GM12878 (cell line): ENCODE measurements at regions not wholly inside any gene's neighbourhood (a gene's known extent, or its start where the extent isn't known, plus 50 kb on each side); places are given as distances from the start of the nearest gene placed in this dataset.

Experiments
- ATF7 ChIP-seq: fragments of 450-650 bp; IDR thresholded peaks from 2 replicates; pipeline ENCODE4 v1.6.1; 2016; ENCODE audit warnings: low read depth, mild to moderate bottlenecking
- CREM ChIP-seq: IDR thresholded peaks from 2 replicates; pipeline ENCODE4 v1.6.1; 2014; ENCODE audit warnings: antibody characterized with exemption, low read depth
- HDAC6 ChIP-seq: fragments of 200-600 bp; sonication (generic); IDR thresholded peaks from one replicate; pipeline ENCODE4 v1.8.0; 2017; ENCODE audit warnings: antibody characterized with exemption; ENCODE audit not compliant: unreplicated experiment
- IKZF2 ChIP-seq, 2 experiments: fragments of 450-650 bp; IDR thresholded peaks; 2 replicates each; pipeline ENCODE4 v1.6.1; 2017; ENCODE audit warnings: mild to moderate bottlenecking in 2 of 2, moderate library complexity in 2 of 2
- JUND ChIP-seq: IDR thresholded peaks from 2 replicates; pipeline ENCODE4 v1.6.1; 2012; ENCODE audit warnings: low read depth, mild to moderate bottlenecking, low read length, improper control_type of control experiment, moderate library complexity
- MTA3 ChIP-seq: IDR thresholded peaks from 2 replicates; pipeline ENCODE4 v1.6.1; 2012; ENCODE audit warnings: low read length, inconsistent platforms, borderline replicate concordance
- POLR2A ChIP-seq: IDR thresholded peaks from 2 replicates; pipeline ENCODE4 v1.6.1; 2011; ENCODE audit warnings: low read depth, mild to moderate bottlenecking, low read length
- POLR2AphosphoS2 ChIP-seq: IDR thresholded peaks from 2 replicates; pipeline ENCODE4 v1.6.1; 2011; ENCODE audit warnings: low read depth, mild to moderate bottlenecking, low read length, improper control_type of control experiment, moderate library complexity
- STAT3 ChIP-seq: IDR thresholded peaks from 2 replicates; pipeline ENCODE4 v1.6.1; 2011; ENCODE audit warnings: low read depth, low read length, improper control_type of control experiment
- TARDBP ChIP-seq: IDR thresholded peaks from 2 replicates; pipeline ENCODE4 v1.6.1; 2016; ENCODE audit warnings: borderline replicate concordance
- TCF7 ChIP-seq: IDR thresholded peaks from 2 replicates; pipeline ENCODE4 v1.6.1; 2014; ENCODE audit warnings: antibody characterized with exemption, borderline replicate concordance
- ZNF274 ChIP-seq: IDR thresholded peaks from one replicate; pipeline ENCODE4 v1.8.0; 2011; ENCODE audit not compliant: insufficient read length, insufficient read depth
- TF ChIP-seq, protein P1 (sequence below), 3 experiments: IDR thresholded peaks in 2 of 3; conservative IDR thresholded peaks in 1 of 3; 2 replicates each; pipeline ENCODE4 v1.5.1; 2011; ENCODE audit warnings: low read depth in 3 of 3, low read length in 3 of 3, mild to moderate bottlenecking in 3 of 3, control low read depth in 2 of 3, moderate library complexity in 2 of 3, inconsistent platforms in 1 of 3, mixed read lengths in 1 of 3; ENCODE audit not compliant: control insufficient read depth in 2 of 3, insufficient read depth in 1 of 3; ENCODE audit errors: extremely low read depth in 1 of 3

DNA sequence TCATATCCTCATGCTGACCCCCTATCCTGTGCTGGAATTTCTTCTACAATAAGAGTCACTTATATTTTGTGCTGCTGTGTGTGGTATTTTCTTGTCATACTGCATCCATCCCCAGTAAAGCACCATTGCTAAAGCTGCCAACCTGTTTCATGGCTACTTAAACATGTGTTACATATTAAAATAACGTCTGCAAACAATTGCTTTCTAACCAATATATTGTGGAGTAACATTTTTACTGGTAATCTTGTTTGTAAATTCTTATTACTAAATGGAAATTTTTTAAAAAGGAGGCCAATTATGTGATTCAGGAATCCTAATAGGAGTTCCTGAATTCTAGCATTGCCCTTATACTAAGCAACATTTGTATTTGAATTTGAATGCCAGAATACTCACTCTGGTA is 160.3 kb upstream of the VEGFC start:
- no peak for TF ChIP-seq ZNF274
- no peak for TF ChIP-seq CREM
- no peak for TF ChIP-seq MTA3
- TF ChIP-seq TCF7: no peak
- TF ChIP-seq, protein P1, sequence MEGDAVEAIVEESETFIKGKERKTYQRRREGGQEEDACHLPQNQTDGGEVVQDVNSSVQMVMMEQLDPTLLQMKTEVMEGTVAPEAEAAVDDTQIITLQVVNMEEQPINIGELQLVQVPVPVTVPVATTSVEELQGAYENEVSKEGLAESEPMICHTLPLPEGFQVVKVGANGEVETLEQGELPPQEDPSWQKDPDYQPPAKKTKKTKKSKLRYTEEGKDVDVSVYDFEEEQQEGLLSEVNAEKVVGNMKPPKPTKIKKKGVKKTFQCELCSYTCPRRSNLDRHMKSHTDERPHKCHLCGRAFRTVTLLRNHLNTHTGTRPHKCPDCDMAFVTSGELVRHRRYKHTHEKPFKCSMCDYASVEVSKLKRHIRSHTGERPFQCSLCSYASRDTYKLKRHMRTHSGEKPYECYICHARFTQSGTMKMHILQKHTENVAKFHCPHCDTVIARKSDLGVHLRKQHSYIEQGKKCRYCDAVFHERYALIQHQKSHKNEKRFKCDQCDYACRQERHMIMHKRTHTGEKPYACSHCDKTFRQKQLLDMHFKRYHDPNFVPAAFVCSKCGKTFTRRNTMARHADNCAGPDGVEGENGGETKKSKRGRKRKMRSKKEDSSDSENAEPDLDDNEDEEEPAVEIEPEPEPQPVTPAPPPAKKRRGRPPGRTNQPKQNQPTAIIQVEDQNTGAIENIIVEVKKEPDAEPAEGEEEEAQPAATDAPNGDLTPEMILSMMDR (IDR thresholded peaks at IDR 0.05 in 2 of 3, conservative IDR thresholded peaks at IDR 0.05 in 1 of 3; ENCODE audit: control insufficient read depth in 2 of 3, extremely low read depth in 1 of 3, insufficient read depth in 1 of 3, low read depth in 3 of 3, low read length in 3 of 3): no peak
- no peak for TF ChIP-seq TARDBP
- no peak for TF ChIP-seq JUND
- TF ChIP-seq STAT3: no peak
- TF ChIP-seq POLR2A: no peak
- no peak for TF ChIP-seq ATF7
- TF ChIP-seq HDAC6: no peak
- TF ChIP-seq IKZF2 (IDR thresholded peaks at IDR 0.05): no peak
- TF ChIP-seq POLR2AphosphoS2: no peak
